NOMO-1 (cell line): ENCODE measurements at regions not wholly inside any gene's neighbourhood (a gene's known extent, or its start where the extent isn't known, plus 50 kb on each side); places are given as distances from the start of the nearest gene placed in this dataset.

ENCODE experiments used
- DNase-seq, 2 experiments: peaks; one replicate each; lab custom pipeline; 2025; ENCODE audit not compliant: unreplicated experiment in 2 of 2; lab: John Stamatoyannopoulos, UW

- DNase-seq, result no peak
These were observed 213.0 kb upstream of the CDYL start for GRCh38 chr6:4563156-4563555.

GRCh38 chr6:4561773-4562400 lies 214.3 kb upstream of the CDYL start:
- no peak for DNase-seq

GRCh38 chr6:4561078-4561435 lies 215.1 kb upstream of the CDYL start:
- DNase-seq, result no peak

- peak in 1 of 2 experiments; percentile 37 for DNase-seq
These were observed 215.8 kb upstream of the CDYL start for GRCh38 chr6:4560221-4561077.

GRCh38 chr6:4559281-4559875 lies 216.8 kb upstream of the CDYL start:
- no peak for DNase-seq

GRCh38 chr6:4554645-4555044 lies 221.6 kb upstream of the CDYL start:
- no peak for DNase-seq

- DNase-seq, result no peak
These were observed 222.8 kb upstream of the CDYL start for GRCh38 chr6:4553387-4553786.

- no peak for DNase-seq
These were observed 226.0 kb upstream of the CDYL start for GRCh38 chr6:4550227-4550597.

- no peak for DNase-seq
These were observed 226.5 kb upstream of the CDYL start for GRCh38 chr6:4549556-4550226.

- DNase-seq, result no peak
These were observed 230.3 kb upstream of the CDYL start for GRCh38 chr6:4545893-4546292.

GRCh38 chr6:4543596-4543995 lies 232.6 kb upstream of the CDYL start:
- DNase-seq, result no peak

GRCh38 chr6:4533576-4533975 lies 242.6 kb upstream of the CDYL start:
- no peak for DNase-seq

- DNase-seq, result no peak
These were observed 244.8 kb upstream of the CDYL start for GRCh38 chr6:4531406-4531805.

- DNase-seq, result peak; percentile 76 to 87
These were observed 253.8 kb upstream of the CDYL start for GRCh38 chr6:4522453-4522852.

GRCh38 chr6:4521070-4521469 lies 255.1 kb upstream of the CDYL start:
- DNase-seq, result no peak

- peak; percentile 66 to 80 for DNase-seq
These were observed 257.7 kb upstream of the CDYL start for GRCh38 chr6:4518506-4518905.

- DNase-seq, result no peak
These were observed 260.0 kb upstream of the CDYL start for GRCh38 chr6:4516206-4516605.

GRCh38 chr6:4513561-4513960 lies 262.6 kb upstream of the CDYL start:
- no peak for DNase-seq

GRCh38 chr6:4512051-4512471 lies 264.1 kb upstream of the CDYL start:
- DNase-seq, result no peak

GRCh38 chr6:4511641-4512020 lies 264.6 kb upstream of the CDYL start:
- no peak for DNase-seq

GRCh38 chr6:4510906-4511640 lies 265.1 kb upstream of the CDYL start:
- no peak for DNase-seq
